GM12878 (cell line): ENCODE measurements at regions not wholly inside any gene's neighbourhood (a gene's known extent, or its start where the extent isn't known, plus 50 kb on each side); places are given as distances from the start of the nearest gene placed in this dataset.

Experiments
- ATAC-seq: fragments of 200-7000 bp; cut with Tn5 transposase; 3 replicates; pipeline ENCODE4 v1.9.1; 2020; ENCODE audit warnings: mild to moderate bottlenecking, moderate library complexity
- BruUV-seq: library from RNA; stranded (reverse); fragments of 400-500 nt; replicated peaks from 2 replicates; lab custom pipeline; 2021; lab: Mats Ljungman, UMichigan
- CTCF ChIA-PET: fragments of 300-600 bp; sonication (Branson Sonifier 250); formaldehyde crosslinking; extraction: SDS; loops from one replicate; lab custom pipeline; 2021; ENCODE audit warnings: inconsistent platforms; lab: Yijun Ruan, JAX
- POLR2A ChIA-PET: fragments of 350-600 bp; formaldehyde crosslinking; extraction: SDS; loops from one replicate; lab custom pipeline; 2021; ENCODE audit warnings: inconsistent platforms; lab: Charles Lee
- RAD21 ChIA-PET: fragments of 300-600 bp; sonication (Branson Sonifier 250); formaldehyde crosslinking; loops from one replicate; lab custom pipeline; 2023; ENCODE audit warnings: antibody characterized with exemption; ENCODE audit not compliant: unreplicated experiment; lab: Charles Lee
- SMC1A ChIA-PET: fragments of 300-600 bp; sonication (Branson Sonifier 250); formaldehyde crosslinking; loops from one replicate; lab custom pipeline; 2023; ENCODE audit not compliant: unreplicated experiment, uncharacterized antibody; lab: Charles Lee
- DNase-seq: peaks from one replicate; pipeline ENCODE4 v3.0.0-alpha.2; 2011; ENCODE audit warnings: low read depth, low spot score
- FAIRE-seq: peaks from 3 replicates; lab custom pipeline; 2011; peaks lifted over from hg19 to GRCh38; lab: Jason Lieb, UNC
- H2AFZ ChIP-seq: 2 replicates; pipeline ENCODE4 v1.6.0; 2011; ENCODE audit warnings: low read depth, low read length, control low read depth; ENCODE audit not compliant: control insufficient read depth
- H3K27ac ChIP-seq: 2 replicates; pipeline ENCODE4 v1.5.1; 2011; ENCODE audit warnings: control low read depth; ENCODE audit not compliant: control insufficient read depth, insufficient read depth
- H3K27me3 ChIP-seq, 2 experiments: replicated peaks in 1 of 2; 2 replicates each; pipeline versions ENCODE4 v1.6.0 to v1.6.1; 2011; ENCODE audit warnings: low read length in 1 of 2; ENCODE audit not compliant: control insufficient read depth in 2 of 2, insufficient read depth in 2 of 2
- H3K36me3 ChIP-seq, 2 experiments: 2 replicates each; pipeline ENCODE4 v1.5.1; 2011; ENCODE audit warnings: low read length in 1 of 2; ENCODE audit not compliant: control insufficient read depth in 2 of 2, insufficient read depth in 2 of 2
- H3K4me1 ChIP-seq: 2 replicates; pipeline ENCODE4 v1.6.1; 2011; ENCODE audit warnings: mild to moderate bottlenecking, low read length, moderate library complexity, mixed read lengths; ENCODE audit not compliant: control insufficient read depth, insufficient read depth
- H3K4me2 ChIP-seq: 2 replicates; pipeline ENCODE4 v1.6.0; 2011; ENCODE audit warnings: control low read depth; ENCODE audit not compliant: control insufficient read depth, insufficient read depth
- H3K4me3 ChIP-seq: fragments of 200-600 bp; sonication (generic); 2 replicates; pipeline ENCODE4 v1.5.1; 2016
- H3K79me2 ChIP-seq: 2 replicates; pipeline ENCODE4 v1.6.0; 2011; ENCODE audit warnings: low read length; ENCODE audit not compliant: control insufficient read depth, insufficient read depth
- H3K9ac ChIP-seq: 2 replicates; pipeline ENCODE4 v1.8.0; 2011; ENCODE audit warnings: low read length, control low read depth, mixed read lengths; ENCODE audit not compliant: control insufficient read depth, insufficient read depth
- H3K9me3 ChIP-seq: replicated peaks from 3 replicates; pipeline ENCODE4 v1.5.1; 2011; ENCODE audit warnings: mild to moderate bottlenecking, low read length; ENCODE audit not compliant: control insufficient read depth, insufficient read depth
- H4K20me1 ChIP-seq: 2 replicates; pipeline ENCODE4 v1.6.0; 2011; ENCODE audit not compliant: control insufficient read depth, insufficient read depth
- ATF7 ChIP-seq: fragments of 450-650 bp; IDR thresholded peaks from 2 replicates; pipeline ENCODE4 v1.6.1; 2016; ENCODE audit warnings: low read depth, mild to moderate bottlenecking
- CEBPB ChIP-seq, 2 experiments: fragments of 150-350 bp in 1 of 2; IDR thresholded peaks; 2 replicates each; pipeline ENCODE4 v1.6.1; 2012 to 2014; ENCODE audit warnings: low read depth in 2 of 2, low read length in 2 of 2, borderline replicate concordance in 1 of 2, inconsistent platforms in 1 of 2
- CREB1 ChIP-seq: IDR thresholded peaks from 2 replicates; pipeline ENCODE4 v1.6.1; 2012; ENCODE audit warnings: low read depth, mild to moderate bottlenecking, inconsistent platforms
- HDAC2 ChIP-seq: fragments of 200-600 bp; sonication (generic); IDR thresholded peaks from 2 replicates; pipeline ENCODE4 v1.6.1; 2017
- HDGF ChIP-seq: fragments of 450-650 bp; IDR thresholded peaks from 2 replicates; pipeline ENCODE4 v1.6.1; 2016; ENCODE audit warnings: antibody characterized with exemption
- HSF1 ChIP-seq: fragments of 150-350 bp; IDR thresholded peaks from 2 replicates; pipeline ENCODE4 v1.6.1; 2014; ENCODE audit warnings: mild to moderate bottlenecking, low read depth, low read length
- NFXL1 ChIP-seq: fragments of 450-650 bp; IDR thresholded peaks from 2 replicates; pipeline ENCODE4 v1.6.1; 2017; ENCODE audit warnings: antibody characterized with exemption, mild to moderate bottlenecking, borderline replicate concordance
- NR2C1 ChIP-seq: fragments of 450-650 bp; IDR thresholded peaks from 2 replicates; pipeline ENCODE4 v1.6.1; 2017; ENCODE audit warnings: antibody characterized with exemption, mild to moderate bottlenecking, moderate library complexity
- PAX5 ChIP-seq: IDR thresholded peaks from 2 replicates; pipeline ENCODE4 v1.6.1; 2011; ENCODE audit warnings: low read depth, low read length, borderline replicate concordance
- PRDM15 ChIP-seq: fragments of 450-650 bp; formaldehyde crosslinking; IDR thresholded peaks from 2 replicates; pipeline ENCODE4 v1.4.0; 2020; ENCODE audit warnings: mild to moderate bottlenecking, moderate library complexity
- RAD21 ChIP-seq: IDR thresholded peaks from 2 replicates; pipeline ENCODE4 v1.6.1; 2011; ENCODE audit warnings: mild to moderate bottlenecking, low read depth, low read length, moderate library complexity; ENCODE audit not compliant: insufficient read depth
- RAD51 ChIP-seq: fragments of 450-650 bp; IDR thresholded peaks from 2 replicates; pipeline ENCODE4 v1.6.1; 2016; ENCODE audit warnings: moderate library complexity, mild to moderate bottlenecking, inconsistent platforms
- SIN3A ChIP-seq: IDR thresholded peaks from 2 replicates; pipeline ENCODE4 v1.6.1; 2012; ENCODE audit warnings: low read depth, low read length, improper control_type of control experiment
- STAT3 ChIP-seq: IDR thresholded peaks from 2 replicates; pipeline ENCODE4 v1.6.1; 2011; ENCODE audit warnings: low read depth, low read length, improper control_type of control experiment
- WRNIP1 ChIP-seq: IDR thresholded peaks from 2 replicates; pipeline ENCODE4 v1.6.1; 2011; ENCODE audit warnings: low read depth, low read length, improper control_type of control experiment, borderline replicate concordance
- ZNF207 ChIP-seq: fragments of 450-650 bp; IDR thresholded peaks from 2 replicates; pipeline ENCODE4 v1.6.1; 2014; ENCODE audit warnings: antibody characterized with exemption, mild to moderate bottlenecking, borderline replicate concordance
- ZNF384 ChIP-seq: IDR thresholded peaks from 2 replicates; pipeline ENCODE4 v1.6.1; 2012; ENCODE audit warnings: low read depth, mild to moderate bottlenecking, low read length, improper control_type of control experiment, borderline replicate concordance
- WGBS: methylation state at CpG from one replicate; pipeline ENCODE4 v1.1.6; 2016; ENCODE audit warnings: low lambda C conversion rate; ENCODE audit not compliant: insufficient replicate concordance, insufficient coverage; ENCODE audit errors: missing lambda C conversion rate; 5-methylcytosine and 5-hydroxymethylcytosine counted together
- in situ Hi-C: fragments of 300-500 bp; cut with MboI; formaldehyde crosslinking; loops from 9 replicates; pipeline ENCODE4 v1.14.3; 2018; ENCODE audit warnings: mixed read lengths
- intact Hi-C: fragments of 100-400 bp; cut with micrococcal nuclease; formaldehyde crosslinking; loops from one replicate; pipeline ENCODE4 v1.14.2; 2022; ENCODE audit not compliant: unreplicated experiment

- ChIA-PET CTCF (no interaction called here), POLR2A (no interaction called here), RAD21 (no interaction called here), SMC1A (no interaction called here)
- no peak overlapping the region for H3K9ac ChIP-seq
- no peaks in the 10 kb centered on the region for H3K4me1 ChIP-seq
- DNase-seq (no peak), FAIRE-seq (no peak), ATAC-seq (peak; percentile 30; the same call in 1 of the 3 replicates)
- H4K20me1 ChIP-seq, result no peaks in the 10 kb centered on the region
- no peak overlapping the region for H3K4me2 ChIP-seq
- no peak overlapping the region for H2AFZ ChIP-seq
- TF ChIP-seq HDGF, result no peak
- no peak for TF ChIP-seq SIN3A
- no peak for TF ChIP-seq CEBPB (IDR thresholded peaks at IDR 0.05; ENCODE audit: borderline replicate concordance in 1 of 2, low read depth in 2 of 2, low read length in 2 of 2)
- no peak for TF ChIP-seq PAX5
- no peak for TF ChIP-seq CREB1
- no peak for TF ChIP-seq HDAC2
- no peak for TF ChIP-seq ATF7
- TF ChIP-seq HSF1, result no peak
- no peak for TF ChIP-seq ZNF207
- TF ChIP-seq STAT3, result no peak
- no peak for TF ChIP-seq NFXL1
- TF ChIP-seq PRDM15 (CRISPR knock-in tag), result no peak
- TF ChIP-seq RAD21, result no peak
- no peak for TF ChIP-seq NR2C1
- TF ChIP-seq ZNF384, result no peak
- no peak for TF ChIP-seq RAD51
- no peak for TF ChIP-seq WRNIP1
- H3K27ac ChIP-seq, result no peak overlapping the region
- no peak overlapping the region for H3K4me3 ChIP-seq
- in situ Hi-C loops (no loop called here), intact Hi-C loops (no loop called here)
- no peaks in the 10 kb centered on the region; a peak in 2 of 4 replicates for H3K27me3 ChIP-seq
- no peaks in the 10 kb centered on the region for H3K79me2 ChIP-seq
- no peaks in the 10 kb centered on the region for H3K9me3 ChIP-seq
- no peaks in the 10 kb centered on the region for H3K36me3 ChIP-seq
- 49% methylated on average over 7 of the region's 7 CpGs for WGBS
- no TSS peak for BruUV-seq
These were observed 179.4 kb upstream of the SDK2 start for GRCh38 chr17:73823684-73824083.
